Osteoblast (primary cell): ENCODE measurements at regions not wholly inside any gene's neighbourhood (a gene's known extent, or its start where the extent isn't known, plus 50 kb on each side); places are given as distances from the start of the nearest gene placed in this dataset.

Experiments
- DNase-seq: peaks from one replicate; pipeline ENCODE4 v3.0.0; 2011; ENCODE audit warnings: low spot score, mixed read lengths; ENCODE audit not compliant: insufficient read length; ENCODE audit errors: missing footprints
- H2AFZ ChIP-seq: 2 replicates; pipeline ENCODE4 v1.6.0; 2011; ENCODE audit warnings: mild to moderate bottlenecking, low read length
- H3K27ac ChIP-seq: 2 replicates; pipeline ENCODE4 v1.5.1; 2011; ENCODE audit warnings: mild to moderate bottlenecking, low read depth, low read length, moderate library complexity
- H3K27me3 ChIP-seq: 2 replicates; pipeline ENCODE4 v1.6.0; 2012; ENCODE audit warnings: mild to moderate bottlenecking, control low read depth, inconsistent platforms, low read length, moderate library complexity; ENCODE audit not compliant: insufficient read depth
- H3K36me3 ChIP-seq: 2 replicates; pipeline ENCODE4 v1.5.1; 2011; ENCODE audit warnings: mild to moderate bottlenecking, low read length, control low read depth, moderate library complexity; ENCODE audit not compliant: insufficient read depth
- H3K4me1 ChIP-seq: 2 replicates; pipeline ENCODE4 v1.5.1; 2011; ENCODE audit warnings: mild to moderate bottlenecking, low read length, control low read depth, moderate library complexity; ENCODE audit not compliant: insufficient read depth
- H3K4me2 ChIP-seq: 2 replicates; pipeline ENCODE4 v1.6.0; 2011; ENCODE audit warnings: mild to moderate bottlenecking, low read length; ENCODE audit not compliant: insufficient read depth
- H3K4me3 ChIP-seq: fragments of 200-600 bp; sonication (generic); 3 replicates; pipeline ENCODE4 v1.5.1; 2012; ENCODE audit warnings: mild to moderate bottlenecking, low read length, inconsistent platforms; ENCODE audit not compliant: insufficient read depth
- H3K79me2 ChIP-seq: 2 replicates; pipeline ENCODE4 v1.6.0; 2012; ENCODE audit warnings: mild to moderate bottlenecking, low read length, control low read depth, inconsistent platforms; ENCODE audit not compliant: insufficient read depth
- H3K9me3 ChIP-seq: 2 replicates; pipeline ENCODE4 v1.5.1; 2011; ENCODE audit warnings: low read depth, low read length, control low read depth
- H4K20me1 ChIP-seq: 2 replicates; pipeline ENCODE4 v1.6.0; 2012; ENCODE audit warnings: mild to moderate bottlenecking, low read length, control low read depth; ENCODE audit not compliant: insufficient read depth
- TF ChIP-seq, protein P1 (sequence below): IDR thresholded peaks from 2 replicates; pipeline ENCODE4 v1.5.1; 2011; ENCODE audit warnings: mild to moderate bottlenecking, low read depth, low read length, moderate library complexity; ENCODE audit errors: extremely low read depth

DNA sequence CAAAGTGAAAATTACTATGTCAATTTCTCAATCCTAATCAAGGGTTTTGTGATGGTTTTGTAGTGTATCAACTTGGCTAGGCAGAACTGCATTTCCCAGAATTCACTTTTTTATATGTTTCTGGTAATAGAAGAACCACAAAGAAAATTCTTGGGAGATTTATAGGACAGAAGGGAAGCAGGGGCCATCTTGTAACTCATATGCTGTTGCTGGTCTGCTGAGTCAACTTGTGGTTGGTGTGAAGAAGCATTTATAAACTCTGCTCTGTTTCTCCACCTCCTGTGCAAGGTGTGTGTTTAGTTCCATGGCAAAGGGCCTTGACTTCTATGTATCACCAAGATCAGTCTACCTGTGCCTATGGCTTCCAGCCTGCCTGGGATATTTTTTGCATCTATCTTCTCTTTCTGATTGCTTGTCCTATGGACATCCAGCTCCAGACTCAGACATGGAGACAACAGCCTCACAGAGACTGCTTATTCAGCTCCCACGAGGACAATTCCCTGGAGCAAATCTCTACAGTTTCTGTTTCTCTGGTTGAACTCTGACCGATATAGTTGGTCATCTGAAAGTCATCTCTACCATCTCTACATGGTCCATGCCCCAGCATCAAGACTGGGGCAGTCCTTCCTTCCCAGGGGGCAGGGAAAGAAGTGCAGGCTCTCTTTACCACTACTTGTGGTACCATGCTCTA is 364.3 kb upstream of the DDHD1 start:
- no peak for DNase-seq
- TF ChIP-seq, protein P1, sequence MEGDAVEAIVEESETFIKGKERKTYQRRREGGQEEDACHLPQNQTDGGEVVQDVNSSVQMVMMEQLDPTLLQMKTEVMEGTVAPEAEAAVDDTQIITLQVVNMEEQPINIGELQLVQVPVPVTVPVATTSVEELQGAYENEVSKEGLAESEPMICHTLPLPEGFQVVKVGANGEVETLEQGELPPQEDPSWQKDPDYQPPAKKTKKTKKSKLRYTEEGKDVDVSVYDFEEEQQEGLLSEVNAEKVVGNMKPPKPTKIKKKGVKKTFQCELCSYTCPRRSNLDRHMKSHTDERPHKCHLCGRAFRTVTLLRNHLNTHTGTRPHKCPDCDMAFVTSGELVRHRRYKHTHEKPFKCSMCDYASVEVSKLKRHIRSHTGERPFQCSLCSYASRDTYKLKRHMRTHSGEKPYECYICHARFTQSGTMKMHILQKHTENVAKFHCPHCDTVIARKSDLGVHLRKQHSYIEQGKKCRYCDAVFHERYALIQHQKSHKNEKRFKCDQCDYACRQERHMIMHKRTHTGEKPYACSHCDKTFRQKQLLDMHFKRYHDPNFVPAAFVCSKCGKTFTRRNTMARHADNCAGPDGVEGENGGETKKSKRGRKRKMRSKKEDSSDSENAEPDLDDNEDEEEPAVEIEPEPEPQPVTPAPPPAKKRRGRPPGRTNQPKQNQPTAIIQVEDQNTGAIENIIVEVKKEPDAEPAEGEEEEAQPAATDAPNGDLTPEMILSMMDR: no peak

DNA sequence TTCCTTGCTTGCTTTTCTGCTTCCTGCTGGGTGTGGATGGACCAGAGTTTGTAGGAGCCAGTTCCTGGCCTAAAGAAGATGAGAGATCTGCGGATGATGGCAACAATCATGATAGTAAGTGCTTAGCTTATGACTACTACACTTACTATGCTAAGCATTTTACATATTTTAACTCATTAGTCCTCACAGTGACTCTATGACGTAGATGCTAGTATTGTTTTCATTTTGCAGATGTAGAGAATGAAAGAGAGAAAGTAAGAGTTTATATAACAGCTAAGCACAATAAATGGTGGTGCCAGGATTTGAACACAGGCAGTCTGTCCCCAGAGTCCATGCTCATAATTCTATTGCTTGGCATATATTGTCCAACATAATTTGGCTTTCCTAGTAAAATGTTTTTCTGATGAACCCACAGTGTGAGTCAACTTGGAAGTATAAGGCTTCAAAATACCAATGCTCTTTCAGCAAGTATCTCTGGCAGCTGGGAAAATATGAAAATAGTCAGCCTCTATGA is 363.2 kb upstream of the DDHD1 start:
- Histone ChIP-seq H3K4me3 (no peak overlapping the region), H3K4me1 (peaks cover 48% of the 10 kb centered on the region), H3K4me2 (peak overlapping the region; percentile 63), H3K27ac (peak overlapping the region; percentile 74), H2AFZ (no peak overlapping the region), H3K9me3 (no peaks in the 10 kb centered on the region), H3K27me3 (no peaks in the 10 kb centered on the region), H4K20me1 (no peaks in the 10 kb centered on the region), H3K36me3 (no peaks in the 10 kb centered on the region), H3K79me2 (no peaks in the 10 kb centered on the region)
- peak; percentile 49 for DNase-seq
- TF ChIP-seq, protein P1: no peak

More for the DNA sequence above, 364.3 kb upstream of the DDHD1 start:
- H3K4me2 ChIP-seq: peak overlapping the region; percentile 67
- no peaks in the 10 kb centered on the region for H4K20me1 ChIP-seq
- no peaks in the 10 kb centered on the region for H3K36me3 ChIP-seq
- peak overlapping the region; percentile 74 for H3K27ac ChIP-seq
- H3K27me3 ChIP-seq: no peaks in the 10 kb centered on the region
- peaks cover 48% of the 10 kb centered on the region for H3K4me1 ChIP-seq
- H3K4me3 ChIP-seq: no peak overlapping the region
- no peaks in the 10 kb centered on the region for H3K9me3 ChIP-seq
- no peak overlapping the region for H2AFZ ChIP-seq
- no peaks in the 10 kb centered on the region for H3K79me2 ChIP-seq

- Histone ChIP-seq H3K9me3 (no peaks in the 10 kb centered on the region), H3K4me1 (peaks cover 48% of the 10 kb centered on the region), H3K4me3 (no peak overlapping the region), H3K27ac (peak overlapping the region; percentile 1), H4K20me1 (no peaks in the 10 kb centered on the region), H3K4me2 (peak overlapping the region; percentile 32), H3K27me3 (no peaks in the 10 kb centered on the region), H2AFZ (peak overlapping the region; percentile 41), H3K79me2 (no peaks in the 10 kb centered on the region), H3K36me3 (no peaks in the 10 kb centered on the region)
- TF ChIP-seq, protein P1: no peak
- DNase-seq: no peak
Measured at GRCh38 chr14:53515276-53515675, 362.2 kb upstream of the DDHD1 start.

GRCh38 chr14:53514197-53514596 is 361.1 kb upstream of the DDHD1 start:
- no peak overlapping the region for H2AFZ ChIP-seq
- H3K9me3 ChIP-seq: no peaks in the 10 kb centered on the region
- H3K79me2 ChIP-seq: no peaks in the 10 kb centered on the region
- no peaks in the 10 kb centered on the region for H3K36me3 ChIP-seq
- H3K4me2 ChIP-seq: no peak overlapping the region
- no peak overlapping the region for H3K27ac ChIP-seq
- H3K4me3 ChIP-seq: no peak overlapping the region
- TF ChIP-seq, protein P1: no peak
- H4K20me1 ChIP-seq: no peaks in the 10 kb centered on the region
- DNase-seq: no peak
- no peaks in the 10 kb centered on the region for H3K27me3 ChIP-seq
- peaks cover 46% of the 10 kb centered on the region for H3K4me1 ChIP-seq
